K562 (cell line): ENCODE measurements at regions not wholly inside any gene's neighbourhood (a gene's known extent, or its start where the extent isn't known, plus 50 kb on each side); places are given as distances from the start of the nearest gene placed in this dataset.
A peak's percentile ranks its signal among the peaks of the same experiment; 100 is the strongest.
"Not testable (repeated sequence)": the region's sequence is repeated elsewhere in the genome, so short reads cannot be mapped to it uniquely, and the experiment has no call there.

Experiments
- ATAC-seq: fragments of 200-7000 bp; cut with Tn5 transposase; 3 replicates; pipeline ENCODE4 v1.9.1; 2020; ENCODE audit warnings: moderate library complexity
- BruUV-seq: library from RNA; stranded (reverse); fragments of 400-500 nt; replicated peaks from 2 replicates; lab custom pipeline; 2021; lab: Mats Ljungman, UMichigan
- CTCF ChIA-PET: fragments of 300-600 bp; formaldehyde crosslinking; extraction: SDS; loops from one replicate; lab custom pipeline; 2021; ENCODE audit warnings: low intra/inter-chr PET ratio; lab: Yijun Ruan, JAX
- POLR2A ChIA-PET: fragments of 300-600, 350-650 bp; sonication (Branson Sonifier 250); formaldehyde crosslinking; extraction: SDS; loops from one replicate; lab custom pipeline; 2021; ENCODE audit warnings: antibody characterized with exemption, inconsistent platforms; lab: Yijun Ruan, JAX
- DNase-seq, 4 experiments: peaks; one replicate each; pipeline versions ENCODE4 v3.0.0 to v3.0.0-alpha.2; 2011 to 2018; ENCODE audit warnings: low spot score in 3 of 4, mixed read lengths in 3 of 4; ENCODE audit errors: extremely low read depth in 1 of 4
- FAIRE-seq: peaks from 2 replicates; lab custom pipeline; 2011; peaks lifted over from hg19 to GRCh38; lab: Jason Lieb, UNC
- H2AFZ ChIP-seq: 2 replicates; pipeline ENCODE4 v1.6.0; 2011; ENCODE audit warnings: low read depth, low read length, control low read depth, inconsistent platforms
- H3K27ac ChIP-seq: fragments of 200-600 bp; 3 replicates; pipeline ENCODE4 v1.8.0; 2011; ENCODE audit warnings: low read depth, mild to moderate bottlenecking, control low read depth, inconsistent platforms, low read length, moderate library complexity, mixed read lengths; ENCODE audit errors: extremely low read depth
- H3K27me3 ChIP-seq, 2 experiments: fragments of 300-600 bp in 1 of 2; 2 replicates in 1 of 2; 3 replicates in 1 of 2; pipeline versions ENCODE4 v1.6.0 to v1.8.0; 2011; ENCODE audit warnings: inconsistent platforms in 2 of 2, low read length in 2 of 2, mild to moderate bottlenecking in 1 of 2, mixed read lengths in 1 of 2, moderate library complexity in 1 of 2; ENCODE audit not compliant: control insufficient read depth in 2 of 2, insufficient read depth in 2 of 2
- H3K36me3 ChIP-seq: fragments of 300-600 bp; 3 replicates; pipeline ENCODE4 v1.8.0; 2011; ENCODE audit warnings: mild to moderate bottlenecking, low read length, inconsistent platforms; ENCODE audit not compliant: control insufficient read depth, insufficient read depth
- H3K4me1 ChIP-seq, 2 experiments: fragments of 200-600 bp in 1 of 2; replicated peaks in 1 of 2; 2 replicates in 1 of 2; 3 replicates in 1 of 2; pipeline versions ENCODE4 v1.5.1 to v1.8.0; 2011; ENCODE audit warnings: inconsistent platforms in 2 of 2, low read length in 2 of 2, mild to moderate bottlenecking in 1 of 2, mixed read lengths in 1 of 2, moderate library complexity in 1 of 2; ENCODE audit not compliant: control insufficient read depth in 2 of 2, insufficient read depth in 2 of 2
- H3K4me2 ChIP-seq: 2 replicates; pipeline ENCODE4 v1.6.1; 2011; ENCODE audit warnings: low read length, control low read depth, inconsistent platforms, mixed read lengths; ENCODE audit not compliant: insufficient read depth
- H3K4me3 ChIP-seq: fragments of 200-600 bp; sonication (generic), shearing (Covaris generic); 2 replicates; pipeline ENCODE4 v1.5.1; 2016; ENCODE audit warnings: control low read depth, inconsistent platforms
- H3K79me2 ChIP-seq: fragments of 200-600 bp; 3 replicates; pipeline ENCODE4 v1.8.0; 2011; ENCODE audit warnings: low read length, inconsistent platforms; ENCODE audit not compliant: control insufficient read depth, insufficient read depth
- H3K9ac ChIP-seq, 2 experiments: 2 replicates each; pipeline versions ENCODE4 v1.6.0 to v1.6.1; 2011; ENCODE audit warnings: low read depth in 2 of 2, low read length in 2 of 2, control low read depth in 1 of 2, inconsistent platforms in 1 of 2, mild to moderate bottlenecking in 1 of 2, mixed read lengths in 1 of 2; ENCODE audit not compliant: insufficient read depth in 1 of 2
- H3K9me1 ChIP-seq: one replicate; pipeline ENCODE4 v1.6.0; 2011; ENCODE audit warnings: inconsistent platforms, mild to moderate bottlenecking, low read length, moderate library complexity; ENCODE audit not compliant: control insufficient read depth, insufficient read depth
- H3K9me3 ChIP-seq: replicated peaks from 2 replicates; pipeline ENCODE4 v1.5.1; 2011; ENCODE audit warnings: low read depth, low read length, inconsistent platforms; ENCODE audit not compliant: control insufficient read depth, insufficient read depth
- H4K20me1 ChIP-seq: replicated peaks from 2 replicates; pipeline ENCODE4 v1.6.1; 2011; ENCODE audit warnings: low read length, inconsistent platforms, mixed read lengths; ENCODE audit not compliant: control insufficient read depth, insufficient read depth
- WGBS: fragments of 100-300 bp; shearing (Covaris generic); methylation state at CpG from one replicate; pipeline ENCODE4 v1.1.6; 2016; ENCODE audit warnings: low coverage, mixed read lengths; ENCODE audit not compliant: insufficient coverage; ENCODE audit errors: missing lambda C conversion rate; 5-methylcytosine and 5-hydroxymethylcytosine counted together
- in situ Hi-C: fragments of 300-500 bp; cut with MboI; formaldehyde crosslinking; loops from 4 replicates; pipeline ENCODE4 v1.15.0; 2018; ENCODE audit warnings: inconsistent platforms, mixed read lengths
- intact Hi-C: fragments of 100-400 bp; cut with micrococcal nuclease; formaldehyde crosslinking; loops from 2 replicates; pipeline ENCODE4 v1.14.2; 2022

- no CpG with 5 or more reads among the region's 21 CpGs for WGBS
Observed at GRCh38 chr21:6043430-6044275, 4477.7 kb upstream of the TPTE start.

GRCh38 chr21:6044695-6045094, 4476.7 kb upstream of the TPTE start:
- BruUV-seq, CTCF ChIA-PET, DNase-seq: not testable (repeated sequence)

More at GRCh38 chr21:6043430-6044275, 4477.7 kb upstream of the TPTE start:
- peak; percentile 76 for ATAC-seq
- H3K79me2 ChIP-seq, BruUV-seq, in situ Hi-C loops, CTCF ChIA-PET, H3K9me3 ChIP-seq, DNase-seq, H3K36me3 ChIP-seq, H3K4me2 ChIP-seq, H3K27me3 ChIP-seq, H3K9me1 ChIP-seq, POLR2A ChIA-PET, FAIRE-seq, H3K27ac ChIP-seq, H4K20me1 ChIP-seq, H3K4me1 ChIP-seq, H2AFZ ChIP-seq, H3K4me3 ChIP-seq, intact Hi-C loops, H3K9ac ChIP-seq: not testable (repeated sequence)

GRCh38 chr21:6049930-6050329, 4471.5 kb upstream of the TPTE start:
- H3K9ac ChIP-seq, H3K9me1 ChIP-seq, in situ Hi-C loops, H3K9me3 ChIP-seq, H3K4me1 ChIP-seq, H3K27me3 ChIP-seq, BruUV-seq, CTCF ChIA-PET, FAIRE-seq, H4K20me1 ChIP-seq, POLR2A ChIA-PET, H3K4me2 ChIP-seq, H2AFZ ChIP-seq, H3K36me3 ChIP-seq, H3K27ac ChIP-seq, H3K4me3 ChIP-seq, intact Hi-C loops, H3K79me2 ChIP-seq, ATAC-seq, DNase-seq: not testable (repeated sequence)
- no CpG with 5 or more reads among the region's 17 CpGs for WGBS

More at GRCh38 chr21:6044695-6045094, 4476.7 kb upstream of the TPTE start:
- H2AFZ ChIP-seq, H3K4me3 ChIP-seq, H4K20me1 ChIP-seq, H3K27ac ChIP-seq, FAIRE-seq, in situ Hi-C loops, H3K4me1 ChIP-seq, POLR2A ChIA-PET, H3K79me2 ChIP-seq, H3K4me2 ChIP-seq, H3K9me1 ChIP-seq, H3K9me3 ChIP-seq, intact Hi-C loops, ATAC-seq, H3K9ac ChIP-seq, H3K27me3 ChIP-seq, H3K36me3 ChIP-seq: not testable (repeated sequence)
- WGBS: no CpG with 5 or more reads among the region's 13 CpGs

GRCh38 chr21:6052109-6052508, 4469.3 kb upstream of the TPTE start:
- H3K9me3 ChIP-seq, H3K4me3 ChIP-seq, POLR2A ChIA-PET, H3K4me1 ChIP-seq, H4K20me1 ChIP-seq, H3K9ac ChIP-seq, CTCF ChIA-PET, H3K9me1 ChIP-seq, H3K27me3 ChIP-seq, H2AFZ ChIP-seq, H3K27ac ChIP-seq, BruUV-seq, DNase-seq, in situ Hi-C loops, H3K36me3 ChIP-seq, H3K4me2 ChIP-seq, ATAC-seq, FAIRE-seq, H3K79me2 ChIP-seq, intact Hi-C loops: not testable (repeated sequence)
- WGBS: no CpG with 5 or more reads among the region's 5 CpGs
